ENCODE measurements at regions not wholly inside any gene's neighbourhood (a gene's known extent, or its start where the extent isn't known, plus 50 kb on each side); places are given as distances from the start of the nearest gene placed in this dataset.

DNA sequence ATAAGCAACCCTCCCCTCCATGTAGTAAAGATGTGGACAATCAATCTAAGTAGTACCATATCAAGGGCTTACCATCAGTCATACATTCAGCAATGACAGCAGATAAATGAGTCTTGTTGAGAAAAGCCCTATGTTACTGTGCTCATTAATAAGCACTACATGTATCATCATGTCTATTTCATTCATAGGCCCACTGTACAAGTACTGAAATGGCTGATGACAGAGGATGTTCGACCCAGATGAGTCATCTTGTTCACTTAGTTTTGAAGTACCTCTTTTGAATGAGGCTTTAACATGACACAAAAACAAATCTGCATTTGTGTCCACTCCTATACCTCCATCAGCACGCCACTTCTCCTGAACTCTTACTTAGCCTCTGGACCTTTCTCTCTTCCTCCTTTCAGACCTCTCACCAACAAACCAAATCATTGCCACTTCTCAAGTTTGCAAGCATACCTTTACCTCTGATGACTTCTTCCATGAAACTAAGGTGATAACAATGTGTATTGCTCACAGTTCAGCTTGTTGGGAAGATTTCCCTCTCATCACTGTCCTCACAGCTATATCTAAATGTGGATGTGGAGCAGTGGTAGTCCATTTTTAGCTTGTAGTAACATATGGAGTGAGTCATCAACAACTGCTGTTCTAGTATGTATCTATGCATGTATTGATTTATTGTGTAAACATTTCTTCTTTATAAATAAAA is 921.0 kb upstream of the SLC39A10 start:
- Histone ChIP-seq H3K9me3 (replicated peaks; ENCODE audit: control insufficient read depth, insufficient read depth, low read length) (no peaks in the 10 kb centered on the region), H3K4me1 (ENCODE audit: control insufficient read depth, insufficient read depth, low read length) (no peaks in the 10 kb centered on the region), H3K27me3 (replicated peaks in 1 of 2; ENCODE audit: control insufficient read depth in 2 of 2, insufficient read depth in 2 of 2, low read length in 1 of 2) (no peaks in the 10 kb centered on the region), H3K9ac (ENCODE audit: control insufficient read depth, insufficient read depth, low read length) (no peak overlapping the region), H3K27ac (ENCODE audit: control insufficient read depth, insufficient read depth) (no peak overlapping the region), H2AFZ (ENCODE audit: control insufficient read depth, low read depth, low read length) (no peak overlapping the region), H3K4me2 (ENCODE audit: control insufficient read depth, insufficient read depth) (no peak overlapping the region), H3K79me2 (ENCODE audit: control insufficient read depth, insufficient read depth, low read length) (no peaks in the 10 kb centered on the region), H4K20me1 (ENCODE audit: control insufficient read depth, insufficient read depth) (no peaks in the 10 kb centered on the region), H3K36me3 (ENCODE audit: control insufficient read depth in 2 of 2, insufficient read depth in 2 of 2, low read length in 1 of 2) (no peaks in the 10 kb centered on the region), H3K4me3 (no peak overlapping the region)
- FAIRE-seq (no peak), ATAC-seq (peak; percentile 56), DNase-seq (ENCODE audit: low read depth, low spot score) (no peak)
- intact Hi-C loops (cut with micrococcal nuclease; ENCODE audit: unreplicated experiment) (no loop called here), in situ Hi-C loops (cut with MboI) (no loop called here)
- no TSS peak for BruUV-seq (replicated peaks)
- ChIA-PET POLR2A (no interaction called here), SMC1A (ENCODE audit: uncharacterized antibody, unreplicated experiment) (no interaction called here), RAD21 (ENCODE audit: unreplicated experiment) (no interaction called here), CTCF (no interaction called here)
- 0% methylated on average over 2 of the region's 2 CpGs for WGBS (ENCODE audit: insufficient coverage, insufficient replicate concordance, low lambda C conversion rate, missing lambda C conversion rate)
- TF ChIP-seq CBFB (IDR thresholded peaks at IDR 0.05; ENCODE audit: low read depth) (no peak), ZNF207 (IDR thresholded peaks at IDR 0.05; ENCODE audit: borderline replicate concordance) (no peak), SIX5 (IDR thresholded peaks at IDR 0.05; ENCODE audit: low read depth, low read length, severe bottlenecking) (no peak)

DNA sequence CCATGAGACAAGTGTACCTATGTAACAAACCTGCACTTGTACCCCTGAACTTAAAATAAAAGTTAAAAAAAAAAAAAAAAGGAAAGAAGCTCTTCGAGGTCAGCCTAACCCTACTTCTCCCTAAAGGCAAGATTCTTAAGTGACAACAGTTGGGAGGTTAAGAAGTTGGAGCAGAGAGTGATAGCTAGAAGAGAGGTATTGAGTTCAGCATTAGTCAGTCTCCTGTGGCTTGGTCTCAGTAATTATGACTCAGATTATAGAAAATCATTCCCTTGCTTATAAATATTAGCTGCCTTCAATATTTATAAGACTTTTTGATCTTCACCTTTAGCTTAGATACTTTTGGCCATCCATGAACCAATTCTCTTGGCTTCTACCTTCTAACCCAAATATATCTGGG is 926.8 kb upstream of the SLC39A10 start:
- SMC1A ChIA-PET (ENCODE audit: uncharacterized antibody, unreplicated experiment), result interaction anchor here (0.6 to 1.4 kb wide), 3 partner anchors 14 to 778 kb away, joined by 3 read pairs; no protein-coding TSS in a partner anchor
- Histone ChIP-seq H3K79me2 (ENCODE audit: control insufficient read depth, insufficient read depth, low read length) (no peaks in the 10 kb centered on the region), H4K20me1 (ENCODE audit: control insufficient read depth, insufficient read depth) (no peaks in the 10 kb centered on the region), H3K36me3 (ENCODE audit: control insufficient read depth in 2 of 2, insufficient read depth in 2 of 2, low read length in 1 of 2) (no peaks in the 10 kb centered on the region), H2AFZ (ENCODE audit: control insufficient read depth, low read depth, low read length) (no peak overlapping the region), H3K4me1 (ENCODE audit: control insufficient read depth, insufficient read depth, low read length) (no peaks in the 10 kb centered on the region), H3K9me3 (replicated peaks; ENCODE audit: control insufficient read depth, insufficient read depth, low read length) (no peaks in the 10 kb centered on the region), H3K27ac (ENCODE audit: control insufficient read depth, insufficient read depth) (no peak overlapping the region), H3K9ac (ENCODE audit: control insufficient read depth, insufficient read depth, low read length) (no peak overlapping the region), H3K27me3 (replicated peaks in 1 of 2; ENCODE audit: control insufficient read depth in 2 of 2, insufficient read depth in 2 of 2, low read length in 1 of 2) (no peaks in the 10 kb centered on the region), H3K4me3 (no peak overlapping the region), H3K4me2 (ENCODE audit: control insufficient read depth, insufficient read depth) (no peak overlapping the region)
- in situ Hi-C loops (cut with MboI) (no loop called here), intact Hi-C loops (cut with micrococcal nuclease; ENCODE audit: unreplicated experiment) (no loop called here)
- CTCF ChIA-PET, result interaction anchor here (0.6 to 1.4 kb wide), 3 partner anchors 12 to 1160 kb away, joined by 4 to 8 read pairs (median 5); no protein-coding TSS in a partner anchor
- POLR2A ChIA-PET, result no interaction called here
- no peak for ATAC-seq
- no peak for FAIRE-seq
- no TSS peak for BruUV-seq (replicated peaks)
- 0% methylated on average over 1 of the region's 1 CpG for WGBS (ENCODE audit: insufficient coverage, insufficient replicate concordance, low lambda C conversion rate, missing lambda C conversion rate)
- RAD21 ChIA-PET (ENCODE audit: unreplicated experiment), result no interaction called here
- DNase-seq (ENCODE audit: low read depth, low spot score), result no peak
- TF ChIP-seq BCL11A (IDR thresholded peaks at IDR 0.05; ENCODE audit: low read depth, low read length) (no peak), LARP7 (IDR thresholded peaks at IDR 0.05) (no peak)
- TF ChIP-seq, protein P1, sequence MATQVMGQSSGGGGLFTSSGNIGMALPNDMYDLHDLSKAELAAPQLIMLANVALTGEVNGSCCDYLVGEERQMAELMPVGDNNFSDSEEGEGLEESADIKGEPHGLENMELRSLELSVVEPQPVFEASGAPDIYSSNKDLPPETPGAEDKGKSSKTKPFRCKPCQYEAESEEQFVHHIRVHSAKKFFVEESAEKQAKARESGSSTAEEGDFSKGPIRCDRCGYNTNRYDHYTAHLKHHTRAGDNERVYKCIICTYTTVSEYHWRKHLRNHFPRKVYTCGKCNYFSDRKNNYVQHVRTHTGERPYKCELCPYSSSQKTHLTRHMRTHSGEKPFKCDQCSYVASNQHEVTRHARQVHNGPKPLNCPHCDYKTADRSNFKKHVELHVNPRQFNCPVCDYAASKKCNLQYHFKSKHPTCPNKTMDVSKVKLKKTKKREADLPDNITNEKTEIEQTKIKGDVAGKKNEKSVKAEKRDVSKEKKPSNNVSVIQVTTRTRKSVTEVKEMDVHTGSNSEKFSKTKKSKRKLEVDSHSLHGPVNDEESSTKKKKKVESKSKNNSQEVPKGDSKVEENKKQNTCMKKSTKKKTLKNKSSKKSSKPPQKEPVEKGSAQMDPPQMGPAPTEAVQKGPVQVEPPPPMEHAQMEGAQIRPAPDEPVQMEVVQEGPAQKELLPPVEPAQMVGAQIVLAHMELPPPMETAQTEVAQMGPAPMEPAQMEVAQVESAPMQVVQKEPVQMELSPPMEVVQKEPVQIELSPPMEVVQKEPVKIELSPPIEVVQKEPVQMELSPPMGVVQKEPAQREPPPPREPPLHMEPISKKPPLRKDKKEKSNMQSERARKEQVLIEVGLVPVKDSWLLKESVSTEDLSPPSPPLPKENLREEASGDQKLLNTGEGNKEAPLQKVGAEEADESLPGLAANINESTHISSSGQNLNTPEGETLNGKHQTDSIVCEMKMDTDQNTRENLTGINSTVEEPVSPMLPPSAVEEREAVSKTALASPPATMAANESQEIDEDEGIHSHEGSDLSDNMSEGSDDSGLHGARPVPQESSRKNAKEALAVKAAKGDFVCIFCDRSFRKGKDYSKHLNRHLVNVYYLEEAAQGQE (IDR thresholded peaks at IDR 0.05; ENCODE audit: low read depth, low read length), result no peak
- TF ChIP-seq, protein P2, sequence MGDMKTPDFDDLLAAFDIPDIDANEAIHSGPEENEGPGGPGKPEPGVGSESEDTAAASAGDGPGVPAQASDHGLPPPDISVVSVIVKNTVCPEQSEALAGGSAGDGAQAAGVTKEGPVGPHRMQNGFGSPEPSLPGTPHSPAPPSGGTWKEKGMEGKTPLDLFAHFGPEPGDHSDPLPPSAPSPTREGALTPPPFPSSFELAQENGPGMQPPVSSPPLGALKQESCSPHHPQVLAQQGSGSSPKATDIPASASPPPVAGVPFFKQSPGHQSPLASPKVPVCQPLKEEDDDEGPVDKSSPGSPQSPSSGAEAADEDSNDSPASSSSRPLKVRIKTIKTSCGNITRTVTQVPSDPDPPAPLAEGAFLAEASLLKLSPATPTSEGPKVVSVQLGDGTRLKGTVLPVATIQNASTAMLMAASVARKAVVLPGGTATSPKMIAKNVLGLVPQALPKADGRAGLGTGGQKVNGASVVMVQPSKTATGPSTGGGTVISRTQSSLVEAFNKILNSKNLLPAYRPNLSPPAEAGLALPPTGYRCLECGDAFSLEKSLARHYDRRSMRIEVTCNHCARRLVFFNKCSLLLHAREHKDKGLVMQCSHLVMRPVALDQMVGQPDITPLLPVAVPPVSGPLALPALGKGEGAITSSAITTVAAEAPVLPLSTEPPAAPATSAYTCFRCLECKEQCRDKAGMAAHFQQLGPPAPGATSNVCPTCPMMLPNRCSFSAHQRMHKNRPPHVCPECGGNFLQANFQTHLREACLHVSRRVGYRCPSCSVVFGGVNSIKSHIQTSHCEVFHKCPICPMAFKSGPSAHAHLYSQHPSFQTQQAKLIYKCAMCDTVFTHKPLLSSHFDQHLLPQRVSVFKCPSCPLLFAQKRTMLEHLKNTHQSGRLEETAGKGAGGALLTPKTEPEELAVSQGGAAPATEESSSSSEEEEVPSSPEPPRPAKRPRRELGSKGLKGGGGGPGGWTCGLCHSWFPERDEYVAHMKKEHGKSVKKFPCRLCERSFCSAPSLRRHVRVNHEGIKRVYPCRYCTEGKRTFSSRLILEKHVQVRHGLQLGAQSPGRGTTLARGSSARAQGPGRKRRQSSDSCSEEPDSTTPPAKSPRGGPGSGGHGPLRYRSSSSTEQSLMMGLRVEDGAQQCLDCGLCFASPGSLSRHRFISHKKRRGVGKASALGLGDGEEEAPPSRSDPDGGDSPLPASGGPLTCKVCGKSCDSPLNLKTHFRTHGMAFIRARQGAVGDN (IDR thresholded peaks at IDR 0.05), result no peak

Measured in GM12878 (cell line).